Raji (cell line): ENCODE measurements at regions not wholly inside any gene's neighbourhood (a gene's known extent, or its start where the extent isn't known, plus 50 kb on each side); places are given as distances from the start of the nearest gene placed in this dataset.
A peak's percentile ranks its signal among the peaks of the same experiment; 100 is the strongest.

Experiments used
- POLR2A ChIP-seq: IDR thresholded peaks from 2 replicates; pipeline ENCODE4 v1.6.1; 2011; ENCODE audit warnings: low read depth, low read length, control low read depth; ENCODE audit not compliant: insufficient read depth

GRCh38 chr21:33981391-33982101, 65.9 kb upstream of the ATP5PO start:
- no peak for TF ChIP-seq POLR2A

GRCh38 chr21:33980276-33980916, 64.8 kb upstream of the ATP5PO start:
- no peak for TF ChIP-seq POLR2A

- TF ChIP-seq POLR2A: no peak
Observed at GRCh38 chr21:33978585-33978984, 63.0 kb upstream of the ATP5PO start.

- TF ChIP-seq POLR2A: no peak
Observed at GRCh38 chr21:33977721-33978369, 62.2 kb upstream of the ATP5PO start.

GRCh38 chr21:33977017-33977720, 61.6 kb upstream of the ATP5PO start:
- no peak for TF ChIP-seq POLR2A

- peak; percentile 23; the same call in 1 of the 2 replicates for TF ChIP-seq POLR2A
Observed at GRCh38 chr21:33976082-33977016, 60.7 kb upstream of the ATP5PO start.

- peak; percentile 54; the same call in 1 of the 2 replicates for TF ChIP-seq POLR2A
Observed at GRCh38 chr21:33975548-33976081, 60.0 kb upstream of the ATP5PO start.

- TF ChIP-seq POLR2A: no peak
Observed at GRCh38 chr21:33974513-33975468, 59.2 kb upstream of the ATP5PO start.

- no peak for TF ChIP-seq POLR2A
Observed at GRCh38 chr21:33973268-33973667, 57.7 kb upstream of the ATP5PO start.

GRCh38 chr21:33972539-33972938, 56.9 kb upstream of the ATP5PO start:
- no peak for TF ChIP-seq POLR2A

- TF ChIP-seq POLR2A: no peak
Observed at GRCh38 chr21:33971492-33972013, 55.9 kb upstream of the ATP5PO start.

GRCh38 chr21:33969581-33969980, 54.0 kb upstream of the ATP5PO start:
- no peak for TF ChIP-seq POLR2A

- TF ChIP-seq POLR2A: no peak
Observed at GRCh38 chr21:33968995-33969348, 53.4 kb upstream of the ATP5PO start.
